ENCODE measurements at regions not wholly inside any gene's neighbourhood (a gene's known extent, or its start where the extent isn't known, plus 50 kb on each side); places are given as distances from the start of the nearest gene placed in this dataset.

DNA sequence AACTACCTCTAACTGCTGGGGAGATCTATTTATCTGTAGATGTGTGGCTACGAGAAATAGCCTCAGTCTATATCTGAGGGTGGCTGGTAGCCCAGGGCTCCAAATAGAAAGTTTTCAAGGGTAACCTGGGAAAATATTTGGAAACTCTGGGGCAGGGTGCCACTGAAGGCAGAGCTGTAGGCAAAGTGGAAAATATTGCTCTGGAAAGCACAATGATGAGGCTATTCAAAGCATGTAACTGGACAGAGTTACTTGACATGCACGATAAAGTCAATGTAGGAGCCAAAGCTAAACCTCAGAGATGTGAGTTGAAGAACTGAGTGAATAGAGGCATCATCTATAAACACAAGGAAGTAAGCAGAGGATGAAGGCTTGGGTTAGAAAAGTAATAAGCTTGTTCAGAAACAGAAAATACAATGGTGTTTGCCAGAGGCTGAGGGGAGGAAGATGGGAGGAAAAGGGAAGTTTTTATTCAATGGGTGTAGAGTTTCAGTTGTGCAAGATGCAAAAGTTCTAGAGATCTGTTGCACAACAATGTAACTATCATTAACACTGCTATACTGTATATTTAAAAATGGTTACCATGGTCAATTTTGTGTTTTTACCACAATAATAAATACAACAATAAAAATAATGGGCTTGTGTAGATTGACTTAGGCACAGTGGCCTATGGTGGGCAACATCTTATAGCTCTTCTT, 171.6 kb downstream of the MBD2 start:
- TF ChIP-seq, protein P1, sequence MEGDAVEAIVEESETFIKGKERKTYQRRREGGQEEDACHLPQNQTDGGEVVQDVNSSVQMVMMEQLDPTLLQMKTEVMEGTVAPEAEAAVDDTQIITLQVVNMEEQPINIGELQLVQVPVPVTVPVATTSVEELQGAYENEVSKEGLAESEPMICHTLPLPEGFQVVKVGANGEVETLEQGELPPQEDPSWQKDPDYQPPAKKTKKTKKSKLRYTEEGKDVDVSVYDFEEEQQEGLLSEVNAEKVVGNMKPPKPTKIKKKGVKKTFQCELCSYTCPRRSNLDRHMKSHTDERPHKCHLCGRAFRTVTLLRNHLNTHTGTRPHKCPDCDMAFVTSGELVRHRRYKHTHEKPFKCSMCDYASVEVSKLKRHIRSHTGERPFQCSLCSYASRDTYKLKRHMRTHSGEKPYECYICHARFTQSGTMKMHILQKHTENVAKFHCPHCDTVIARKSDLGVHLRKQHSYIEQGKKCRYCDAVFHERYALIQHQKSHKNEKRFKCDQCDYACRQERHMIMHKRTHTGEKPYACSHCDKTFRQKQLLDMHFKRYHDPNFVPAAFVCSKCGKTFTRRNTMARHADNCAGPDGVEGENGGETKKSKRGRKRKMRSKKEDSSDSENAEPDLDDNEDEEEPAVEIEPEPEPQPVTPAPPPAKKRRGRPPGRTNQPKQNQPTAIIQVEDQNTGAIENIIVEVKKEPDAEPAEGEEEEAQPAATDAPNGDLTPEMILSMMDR (IDR thresholded peaks at IDR 0.05; ENCODE audit: borderline replicate concordance, insufficient read depth, low read depth, low read length): no peak
- no peak overlapping the region for H3K4me3 ChIP-seq (ENCODE audit: low read depth, low read length)

DNA sequence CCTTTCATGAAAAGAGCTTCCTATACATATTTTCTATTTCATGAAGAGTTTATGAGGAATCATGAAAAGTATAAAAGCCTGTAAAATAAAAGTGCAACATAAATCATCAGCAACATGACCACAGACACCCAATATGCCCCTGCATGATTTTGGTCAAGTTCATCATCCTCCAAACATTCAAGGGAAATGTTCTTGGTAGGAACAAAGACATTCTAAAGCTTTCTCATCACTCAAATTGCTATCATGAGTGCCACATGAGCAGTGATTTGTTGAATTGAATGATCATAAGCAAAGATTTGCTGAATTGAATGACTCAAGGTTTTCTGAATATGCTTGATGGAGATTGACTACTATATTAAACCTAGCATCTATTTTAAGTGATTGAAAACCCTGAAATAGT, 172.2 kb downstream of the MBD2 start:
- H3K4me3 ChIP-seq (ENCODE audit: low read depth, low read length): no peak overlapping the region
- TF ChIP-seq, protein P1 (IDR thresholded peaks at IDR 0.05; ENCODE audit: borderline replicate concordance, insufficient read depth, low read depth, low read length): no peak

DNA sequence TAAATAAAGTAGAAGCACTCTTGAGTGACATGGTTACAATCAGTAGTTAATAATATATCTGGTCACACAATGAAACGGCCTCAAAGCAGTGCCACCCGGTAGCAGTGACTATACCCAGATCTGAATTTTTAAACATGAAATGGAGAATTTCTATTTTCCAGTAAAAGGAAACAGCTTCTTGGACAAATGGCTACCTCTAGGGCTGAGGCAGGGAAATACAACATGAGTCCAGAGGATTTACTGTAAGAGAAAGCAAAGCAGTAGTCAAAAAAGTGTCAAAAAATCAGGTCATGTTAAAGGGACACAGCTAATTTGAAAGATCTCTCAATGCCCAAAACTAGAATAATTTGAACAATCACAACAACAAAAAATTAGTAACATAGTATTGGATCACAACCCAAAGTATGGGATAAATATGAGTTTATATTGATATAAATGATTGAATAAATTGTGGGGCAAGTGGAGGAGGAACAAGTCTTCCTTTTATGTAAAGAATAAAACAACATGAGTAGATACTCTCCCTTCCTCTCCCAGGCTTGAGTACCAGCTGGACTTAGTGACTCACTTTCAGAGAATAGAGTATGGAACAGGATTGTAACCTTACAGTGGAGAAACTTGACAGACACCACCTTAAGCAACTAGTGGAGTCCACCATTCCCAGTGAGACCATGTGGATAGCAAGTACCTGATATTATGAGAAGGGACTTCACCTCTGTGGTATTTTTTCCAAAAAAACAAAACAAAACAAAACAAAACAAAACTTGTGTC, 180.8 kb downstream of the MBD2 start:
- TF ChIP-seq, protein P1 (IDR thresholded peaks at IDR 0.05; ENCODE audit: borderline replicate concordance, insufficient read depth, low read depth, low read length): no peak

DNA sequence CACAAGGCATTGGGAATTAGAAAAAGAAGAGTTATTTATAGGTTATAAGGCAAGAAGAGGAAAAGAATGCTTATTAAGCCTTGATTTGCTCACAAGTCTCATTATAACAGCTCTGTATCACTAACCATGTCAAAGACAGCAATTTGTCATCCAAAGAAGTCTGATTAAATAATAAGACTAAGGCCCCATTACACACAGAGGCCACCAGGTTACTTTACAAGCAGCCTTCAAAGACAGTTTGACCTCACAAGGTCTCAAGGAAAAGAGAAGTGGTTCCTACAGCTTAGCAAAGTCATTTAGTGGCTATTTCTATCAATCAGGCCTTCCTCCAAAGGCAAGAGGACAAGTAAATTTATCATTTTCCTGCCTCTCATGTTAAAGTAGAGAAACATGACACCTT, 188.5 kb downstream of the MBD2 start:
- TF ChIP-seq, protein P1 (IDR thresholded peaks at IDR 0.05; ENCODE audit: borderline replicate concordance, insufficient read depth, low read depth, low read length): no peak
- no peak overlapping the region for H3K4me3 ChIP-seq (ENCODE audit: low read depth, low read length)

More for the DNA sequence above, 180.8 kb downstream of the MBD2 start:
- no peak overlapping the region for H3K4me3 ChIP-seq (ENCODE audit: low read depth, low read length)

DNA sequence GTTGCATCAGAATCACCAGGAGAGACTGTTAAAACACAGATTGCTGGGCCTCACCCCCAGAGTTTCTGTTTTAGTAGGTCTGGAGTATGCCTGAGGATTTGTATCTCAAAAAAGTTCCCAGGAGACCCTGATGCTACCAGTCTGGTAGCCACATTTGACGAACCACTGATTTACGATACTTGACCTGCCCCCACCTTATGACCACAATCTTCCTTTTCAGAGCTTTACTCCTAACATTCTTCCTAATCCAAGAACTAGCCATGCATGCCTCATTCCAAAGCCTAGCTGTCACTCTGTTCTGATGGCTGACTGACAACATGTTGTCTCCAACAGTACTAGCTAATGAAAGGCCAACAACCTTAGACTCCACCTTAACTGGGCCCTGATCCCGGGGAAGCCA, 191.4 kb downstream of the MBD2 start:
- H3K4me3 ChIP-seq (ENCODE audit: low read depth, low read length): no peak overlapping the region
- TF ChIP-seq, protein P1 (IDR thresholded peaks at IDR 0.05; ENCODE audit: borderline replicate concordance, insufficient read depth, low read depth, low read length): no peak

DNA sequence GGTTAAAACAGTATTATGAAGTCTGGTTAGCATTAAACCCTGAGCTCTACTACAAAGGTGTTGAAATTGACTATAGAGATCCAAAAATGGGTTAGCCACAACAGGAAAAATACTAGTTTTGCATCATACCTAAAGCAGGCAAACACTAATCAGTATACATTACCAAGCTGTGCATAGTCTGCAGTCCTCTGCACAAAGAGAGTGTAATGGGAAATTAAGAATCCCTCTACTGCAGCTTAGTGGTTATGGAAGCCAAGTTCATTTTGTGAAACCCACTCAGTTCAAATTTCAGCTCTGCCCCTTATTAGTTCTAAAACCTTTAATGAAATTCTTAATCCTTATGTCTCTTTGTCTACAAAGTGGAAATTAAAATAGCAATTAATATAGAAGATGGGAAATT, 192.1 kb downstream of the MBD2 start:
- no peak overlapping the region for H3K4me3 ChIP-seq (ENCODE audit: low read depth, low read length)
- TF ChIP-seq, protein P1 (IDR thresholded peaks at IDR 0.05; ENCODE audit: borderline replicate concordance, insufficient read depth, low read depth, low read length): no peak

DNA sequence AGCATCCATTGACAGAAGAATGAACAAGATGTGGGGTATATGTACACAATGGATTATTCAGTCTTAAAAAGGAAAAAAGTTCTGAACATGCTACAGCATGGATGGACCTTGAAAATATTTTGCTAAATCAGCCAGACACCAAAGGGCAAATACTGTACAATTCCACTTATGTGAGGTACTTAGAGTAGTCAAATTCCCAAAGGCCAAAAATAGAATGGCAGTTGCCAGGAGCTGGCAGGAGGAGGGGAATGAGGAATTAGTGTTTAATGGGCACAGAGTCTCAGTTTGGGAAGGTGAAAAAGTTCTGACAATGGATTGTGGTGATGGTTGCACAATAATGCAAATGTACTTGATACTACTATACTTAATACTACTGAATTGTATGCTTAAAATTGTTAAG, 193.2 kb downstream of the MBD2 start:
- no peak overlapping the region for H3K4me3 ChIP-seq (ENCODE audit: low read depth, low read length)
- TF ChIP-seq, protein P1 (IDR thresholded peaks at IDR 0.05; ENCODE audit: borderline replicate concordance, insufficient read depth, low read depth, low read length): no peak
